GM12873 (cell line): ENCODE measurements at regions not wholly inside any gene's neighbourhood (a gene's known extent, or its start where the extent isn't known, plus 50 kb on each side); places are given as distances from the start of the nearest gene placed in this dataset.

Source experiments
- TF ChIP-seq, protein P1 (sequence below): IDR thresholded peaks from 2 replicates; pipeline ENCODE4 v1.5.1; 2012; ENCODE audit warnings: low read depth, mild to moderate bottlenecking, moderate library complexity, low read length, control low read depth; ENCODE audit not compliant: insufficient read depth; ENCODE audit errors: missing control alignments

DNA sequence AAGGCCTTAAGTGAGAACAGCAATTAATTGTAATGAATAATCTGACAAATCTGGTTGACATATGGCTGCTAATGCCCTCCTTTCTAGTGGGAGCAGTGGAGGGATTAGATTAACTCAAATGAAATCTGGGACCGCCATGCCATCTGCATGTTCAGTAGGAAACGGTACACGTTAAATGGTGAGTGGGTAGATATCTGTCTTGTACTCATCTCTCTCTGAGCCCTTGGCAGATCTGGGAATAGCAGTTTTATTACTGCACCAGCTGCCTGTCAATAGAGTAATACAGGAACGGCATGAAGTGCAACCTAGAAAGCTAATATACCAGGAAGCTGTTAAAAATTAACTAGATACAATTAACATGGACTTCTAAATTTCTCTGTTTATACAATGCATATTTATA, 258.8 kb downstream of the GPD2 start:
- TF ChIP-seq, protein P1, sequence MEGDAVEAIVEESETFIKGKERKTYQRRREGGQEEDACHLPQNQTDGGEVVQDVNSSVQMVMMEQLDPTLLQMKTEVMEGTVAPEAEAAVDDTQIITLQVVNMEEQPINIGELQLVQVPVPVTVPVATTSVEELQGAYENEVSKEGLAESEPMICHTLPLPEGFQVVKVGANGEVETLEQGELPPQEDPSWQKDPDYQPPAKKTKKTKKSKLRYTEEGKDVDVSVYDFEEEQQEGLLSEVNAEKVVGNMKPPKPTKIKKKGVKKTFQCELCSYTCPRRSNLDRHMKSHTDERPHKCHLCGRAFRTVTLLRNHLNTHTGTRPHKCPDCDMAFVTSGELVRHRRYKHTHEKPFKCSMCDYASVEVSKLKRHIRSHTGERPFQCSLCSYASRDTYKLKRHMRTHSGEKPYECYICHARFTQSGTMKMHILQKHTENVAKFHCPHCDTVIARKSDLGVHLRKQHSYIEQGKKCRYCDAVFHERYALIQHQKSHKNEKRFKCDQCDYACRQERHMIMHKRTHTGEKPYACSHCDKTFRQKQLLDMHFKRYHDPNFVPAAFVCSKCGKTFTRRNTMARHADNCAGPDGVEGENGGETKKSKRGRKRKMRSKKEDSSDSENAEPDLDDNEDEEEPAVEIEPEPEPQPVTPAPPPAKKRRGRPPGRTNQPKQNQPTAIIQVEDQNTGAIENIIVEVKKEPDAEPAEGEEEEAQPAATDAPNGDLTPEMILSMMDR, result no peak

DNA sequence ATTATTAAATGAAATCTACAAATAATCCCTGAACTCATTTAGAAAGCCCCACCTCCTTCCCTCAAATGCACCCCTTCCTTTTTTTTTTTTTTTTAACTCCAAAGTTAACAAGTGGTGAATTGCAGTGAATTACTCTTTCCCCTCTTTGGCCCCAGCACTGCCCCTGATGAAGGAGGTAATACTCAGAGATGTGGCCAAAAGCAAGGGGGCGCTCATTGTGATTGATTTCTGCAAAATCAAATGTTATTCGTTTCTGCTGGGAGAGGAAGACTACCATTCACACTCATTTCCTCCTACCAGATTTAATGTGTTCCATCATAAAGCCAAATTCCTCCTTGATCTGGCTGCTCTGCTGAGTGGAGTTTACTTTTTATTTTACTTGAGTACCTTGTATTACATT, 259.4 kb downstream of the GPD2 start:
- TF ChIP-seq, protein P1, result no peak

DNA sequence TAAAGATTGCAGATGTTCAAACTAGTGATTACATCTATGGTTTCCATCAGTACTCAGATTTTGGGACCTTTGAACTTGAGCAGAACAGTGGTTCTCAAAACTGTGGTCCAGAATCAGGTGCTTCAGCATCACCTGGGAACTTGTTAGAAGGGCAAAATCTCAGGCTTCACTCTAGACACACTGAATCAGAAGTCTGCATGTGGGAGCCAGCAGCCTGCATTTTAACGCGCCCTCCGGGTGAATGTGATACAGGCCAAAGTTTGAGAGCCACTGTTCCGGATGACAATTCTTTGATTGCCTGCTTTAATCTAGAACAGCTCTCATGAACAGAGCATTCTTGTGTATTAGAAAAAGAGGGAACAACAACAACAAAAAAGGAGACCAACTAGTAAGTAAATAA, 261.7 kb downstream of the GPD2 start:
- TF ChIP-seq, protein P1, result no peak

DNA sequence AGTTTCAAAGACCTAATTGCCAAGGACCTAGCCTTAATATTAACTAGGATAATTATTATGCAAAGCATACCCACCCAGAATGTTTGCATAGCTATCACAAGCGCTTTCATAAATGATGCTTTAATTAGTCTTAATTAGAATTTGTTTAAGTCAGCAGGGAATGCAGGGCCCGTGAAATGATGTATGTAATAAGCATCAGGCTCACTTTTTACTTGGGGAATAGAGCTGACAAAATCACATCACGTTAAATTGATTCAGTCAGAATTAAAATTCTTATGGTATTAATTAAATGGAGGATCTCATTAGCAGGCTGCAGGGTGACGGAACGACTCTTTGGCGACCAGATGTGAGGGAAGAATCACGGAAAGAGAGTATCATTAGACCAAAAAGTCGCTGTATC, 264.5 kb downstream of the GPD2 start:
- TF ChIP-seq, protein P1, result no peak

DNA sequence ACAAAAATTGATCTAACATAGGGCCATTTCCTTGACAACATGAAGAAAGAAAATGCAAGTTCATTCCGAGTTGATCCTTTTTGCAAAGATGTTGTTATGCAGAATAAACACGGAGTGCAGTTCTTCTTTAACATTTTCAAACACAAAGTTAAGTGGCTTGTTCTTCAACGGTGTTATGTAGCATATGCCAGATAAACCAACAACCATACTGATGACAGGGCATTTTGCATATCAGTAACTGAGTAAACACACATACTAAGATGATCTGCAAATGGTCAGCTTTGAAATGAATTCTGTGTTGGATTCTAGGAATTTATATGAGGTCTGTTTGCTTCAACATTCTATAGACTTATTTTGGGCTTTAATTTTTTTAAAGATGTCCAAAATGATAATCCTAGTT, 266.4 kb downstream of the GPD2 start:
- TF ChIP-seq, protein P1, result no peak

DNA sequence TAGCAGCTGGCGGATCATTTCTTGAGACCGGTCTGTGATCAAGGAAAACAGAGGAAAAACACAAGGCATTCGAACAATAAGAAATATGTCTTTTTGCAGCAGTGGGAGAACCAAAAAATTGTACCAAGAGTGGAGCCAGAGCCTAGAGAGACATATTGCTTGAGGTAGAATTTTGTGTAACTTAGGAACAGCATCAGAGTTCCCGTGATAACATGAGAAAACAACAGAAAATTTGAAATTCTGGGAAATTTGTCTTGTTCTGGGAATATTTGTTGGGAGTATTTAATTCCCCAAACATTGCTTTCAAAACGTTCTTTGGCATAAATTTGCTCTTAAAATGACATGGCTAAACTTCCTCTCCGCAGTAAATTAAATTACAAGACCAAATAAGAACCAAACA, 267.5 kb downstream of the GPD2 start:
- TF ChIP-seq, protein P1, result no peak

DNA sequence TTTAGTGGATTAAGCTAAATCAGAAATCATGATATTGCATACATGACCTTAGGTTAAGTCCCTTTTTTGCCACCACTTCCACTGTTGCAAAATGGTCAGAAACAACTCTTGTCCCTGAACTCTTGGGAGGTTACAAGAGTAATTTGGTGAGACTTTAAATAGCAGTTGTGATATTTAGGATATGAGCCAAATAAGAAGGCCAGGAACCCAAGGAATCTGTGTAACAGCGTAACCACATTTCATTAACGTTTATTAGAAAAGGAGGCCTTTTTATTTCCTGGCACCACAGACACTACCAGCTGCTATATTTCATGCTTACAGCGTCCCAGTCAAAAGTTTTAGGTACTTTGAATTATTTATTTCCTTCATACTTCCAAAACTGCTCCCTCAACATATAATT, 268.0 kb downstream of the GPD2 start:
- TF ChIP-seq, protein P1, result no peak
